ENCODE measurements at regions not wholly inside any gene's neighbourhood (a gene's known extent, or its start where the extent isn't known, plus 50 kb on each side); places are given as distances from the start of the nearest gene placed in this dataset.

- no peak for DNase-seq
- Histone ChIP-seq H3K9ac (ENCODE audit: insufficient read depth, low read length, poor library complexity, severe bottlenecking) (no peak overlapping the region), H3K36me3 (replicated peaks in 1 of 2; ENCODE audit: control insufficient read depth in 1 of 2, insufficient read depth in 2 of 2, low read length in 2 of 2) (no peaks in the 10 kb centered on the region), H3K79me2 (ENCODE audit: insufficient read depth, low read length) (no peaks in the 10 kb centered on the region), H3K9me3 (replicated peaks in 1 of 2; ENCODE audit: control insufficient read depth in 1 of 2, insufficient read depth in 1 of 2, low read length in 2 of 2) (no peaks in the 10 kb centered on the region), H3K4me1 (ENCODE audit: control insufficient read depth in 1 of 2, insufficient read depth in 2 of 2, low read length in 2 of 2) (no peaks in the 10 kb centered on the region), H2AFZ (ENCODE audit: insufficient read depth, low read depth, low read length, poor library complexity, severe bottlenecking) (no peak overlapping the region), H3K4me2 (replicated peaks; ENCODE audit: extremely low read depth, low read length, poor library complexity, severe bottlenecking) (no peak overlapping the region), H3K4me3 (replicated peaks in 1 of 3; ENCODE audit: low read depth in 2 of 3, low read length in 3 of 3) (no peak overlapping the region), H3K27ac (ENCODE audit: low read depth in 1 of 2, low read length in 2 of 2) (no peak overlapping the region), H4K20me1 (ENCODE audit: insufficient read depth, low read length) (no peaks in the 10 kb centered on the region), H3K27me3 (ENCODE audit: control insufficient read depth in 2 of 2, insufficient read depth in 2 of 2, low read length in 2 of 2) (no peaks in the 10 kb centered on the region)
- Mint-ChIP-seq H3K27ac (no peak overlapping the region), H3K36me3 (no peaks in the 10 kb centered on the region), H3K9me3 (peaks cover 0 to 2% (median 0%) of the 10 kb centered on the region in 7 donors), H3K27me3 (ENCODE audit: low read depth in 3 of 3) (peaks cover 0 to 2% (median under 1%) of the 10 kb centered on the region in 3 donors), H3K4me1 (no peaks in the 10 kb centered on the region), H3K4me3 (no peak overlapping the region)
- WGBS (ENCODE audit: insufficient coverage): no CpG with 5 or more reads among the region's 2 CpGs
- intact Hi-C loops (cut with micrococcal nuclease): no loop called here
- no peak for TF ChIP-seq CTCF (IDR thresholded peaks at IDR 0.05)
Measured at GRCh38 chr2:167855211-167855610, 392.2 kb downstream of the STK39 start.

- TF ChIP-seq CTCF (IDR thresholded peaks at IDR 0.05): no peak
- H3K27ac Mint-ChIP-seq: no peak overlapping the region
- no peaks in the 10 kb centered on the region for H3K9me3 ChIP-seq (replicated peaks in 1 of 2; ENCODE audit: control insufficient read depth in 1 of 2, insufficient read depth in 1 of 2, low read length in 2 of 2)
- no peak overlapping the region for H3K27ac ChIP-seq (ENCODE audit: low read depth in 1 of 2, low read length in 2 of 2)
- no peaks in the 10 kb centered on the region for H3K27me3 ChIP-seq (ENCODE audit: control insufficient read depth in 2 of 2, insufficient read depth in 2 of 2, low read length in 2 of 2)
- H3K9me3 Mint-ChIP-seq: peaks cover 0 to 4% (median 0%) of the 10 kb centered on the region in 7 donors
- no peaks in the 10 kb centered on the region for H3K36me3 Mint-ChIP-seq
- no CpG with 5 or more reads among the region's 1 CpG for WGBS (ENCODE audit: insufficient coverage)
- no peaks in the 10 kb centered on the region for H4K20me1 ChIP-seq (ENCODE audit: insufficient read depth, low read length)
- no peaks in the 10 kb centered on the region for H3K4me1 Mint-ChIP-seq
- no peaks in the 10 kb centered on the region for H3K4me1 ChIP-seq (ENCODE audit: control insufficient read depth in 1 of 2, insufficient read depth in 2 of 2, low read length in 2 of 2)
- H3K79me2 ChIP-seq (ENCODE audit: insufficient read depth, low read length): no peaks in the 10 kb centered on the region
- no peak overlapping the region for H3K4me3 Mint-ChIP-seq
- peaks cover 0 to 2% (median 0%) of the 10 kb centered on the region in 3 donors for H3K27me3 Mint-ChIP-seq (ENCODE audit: low read depth in 3 of 3)
- no peak overlapping the region for H3K4me3 ChIP-seq (replicated peaks in 1 of 3; ENCODE audit: low read depth in 2 of 3, low read length in 3 of 3)
- no peaks in the 10 kb centered on the region for H3K36me3 ChIP-seq (replicated peaks in 1 of 2; ENCODE audit: control insufficient read depth in 1 of 2, insufficient read depth in 2 of 2, low read length in 2 of 2)
- no peak overlapping the region for H3K9ac ChIP-seq (ENCODE audit: insufficient read depth, low read length, poor library complexity, severe bottlenecking)
- no peak for DNase-seq
- H3K4me2 ChIP-seq (replicated peaks; ENCODE audit: extremely low read depth, low read length, poor library complexity, severe bottlenecking): no peak overlapping the region
- intact Hi-C loops (cut with micrococcal nuclease): no loop called here
- H2AFZ ChIP-seq (ENCODE audit: insufficient read depth, low read depth, low read length, poor library complexity, severe bottlenecking): no peak overlapping the region
Measured at GRCh38 chr2:167853717-167854116, 393.7 kb downstream of the STK39 start.

Data from CD14-positive monocyte (primary cell).